HG02981 (cell line): ENCODE measurements at regions not wholly inside any gene's neighbourhood (a gene's known extent, or its start where the extent isn't known, plus 50 kb on each side); places are given as distances from the start of the nearest gene placed in this dataset.

Experiments
- ATAC-seq: cut with Tn5 transposase; IDR thresholded peaks from one replicate; pipeline ENCODE4 v1.9.1; 2021; ENCODE audit warnings: mild to moderate bottlenecking, moderate library complexity; ENCODE audit not compliant: unreplicated experiment

DNA sequence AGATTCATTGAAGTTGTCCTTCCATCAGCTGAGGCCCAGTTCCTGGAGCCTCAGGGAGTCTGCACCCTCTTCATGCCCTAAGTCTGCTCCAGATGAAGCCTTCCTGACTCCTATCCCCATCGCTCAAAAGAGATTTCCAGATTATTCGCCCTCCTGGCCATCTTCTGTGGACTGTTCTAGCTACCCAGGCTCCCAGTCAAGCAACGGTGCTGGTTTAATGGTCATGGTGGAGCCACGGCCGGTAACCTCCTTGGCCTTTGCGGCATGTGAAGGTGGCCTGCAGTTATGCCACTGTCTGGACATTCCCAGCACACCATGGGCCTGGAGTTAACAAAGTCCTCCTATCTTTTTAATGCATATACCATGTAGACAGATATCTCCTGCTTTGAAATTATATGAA lies 140.1 kb upstream of the ASB18 start:
- no peak for ATAC-seq

DNA sequence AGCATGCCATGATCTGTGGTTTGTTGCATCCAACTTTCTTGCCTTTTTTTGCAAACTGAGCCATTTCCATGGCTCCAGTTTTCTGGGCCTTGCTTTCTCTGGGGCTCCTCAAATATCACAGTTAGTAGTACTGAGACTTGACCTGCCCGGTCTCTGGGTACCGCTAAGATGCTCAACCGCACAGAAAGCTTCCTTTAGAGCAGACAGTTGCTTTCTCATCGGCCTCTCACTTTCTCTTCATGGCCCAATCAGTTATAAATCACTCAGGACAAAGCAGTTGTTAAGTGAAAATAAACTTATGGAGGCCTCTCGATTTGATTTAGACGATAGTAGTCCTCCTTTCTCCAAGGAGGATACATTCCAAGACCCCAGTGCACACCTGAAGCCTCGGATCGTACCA lies 141.2 kb upstream of the ASB18 start:
- ATAC-seq: no peak

DNA sequence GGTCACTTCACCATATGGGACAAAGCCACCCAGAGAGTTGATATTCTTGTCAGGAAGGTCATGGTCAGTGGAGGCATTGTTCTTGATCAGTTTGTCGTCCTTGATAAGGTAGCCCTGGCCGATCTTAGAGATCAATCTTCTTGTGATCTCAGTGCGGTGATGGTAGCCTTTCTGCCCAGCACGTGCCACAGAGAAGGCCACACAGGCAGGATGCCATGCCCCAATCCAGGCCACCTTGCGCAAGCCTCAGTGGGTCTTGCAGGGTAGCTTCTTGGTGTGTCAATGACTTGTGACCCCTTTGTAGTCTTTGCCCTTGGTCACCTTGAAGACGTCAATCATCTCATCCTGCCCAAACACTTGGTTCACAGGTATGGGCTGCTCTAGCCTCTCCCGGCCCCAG lies 143.9 kb upstream of the ASB18 start:
- no peak for ATAC-seq

DNA sequence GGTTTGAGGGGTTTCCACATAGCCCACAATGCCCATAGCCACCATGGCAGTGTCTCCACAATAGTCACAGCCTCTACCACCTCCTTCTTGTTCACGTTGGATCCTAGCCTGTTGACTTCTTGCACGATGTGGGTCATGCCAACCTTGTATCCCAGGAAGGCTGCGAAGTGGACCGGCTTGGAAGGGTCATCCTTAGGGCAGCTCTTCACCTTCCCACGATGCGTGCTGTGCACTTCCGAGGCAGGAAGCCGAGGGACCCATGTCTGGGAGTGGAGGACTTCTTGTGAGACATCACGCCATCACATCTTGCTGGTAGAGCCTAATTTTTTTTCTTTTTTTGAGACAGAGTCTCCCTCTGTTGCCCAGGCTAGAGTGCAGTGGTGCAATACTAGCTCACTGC lies 144.6 kb upstream of the ASB18 start:
- no peak for ATAC-seq

DNA sequence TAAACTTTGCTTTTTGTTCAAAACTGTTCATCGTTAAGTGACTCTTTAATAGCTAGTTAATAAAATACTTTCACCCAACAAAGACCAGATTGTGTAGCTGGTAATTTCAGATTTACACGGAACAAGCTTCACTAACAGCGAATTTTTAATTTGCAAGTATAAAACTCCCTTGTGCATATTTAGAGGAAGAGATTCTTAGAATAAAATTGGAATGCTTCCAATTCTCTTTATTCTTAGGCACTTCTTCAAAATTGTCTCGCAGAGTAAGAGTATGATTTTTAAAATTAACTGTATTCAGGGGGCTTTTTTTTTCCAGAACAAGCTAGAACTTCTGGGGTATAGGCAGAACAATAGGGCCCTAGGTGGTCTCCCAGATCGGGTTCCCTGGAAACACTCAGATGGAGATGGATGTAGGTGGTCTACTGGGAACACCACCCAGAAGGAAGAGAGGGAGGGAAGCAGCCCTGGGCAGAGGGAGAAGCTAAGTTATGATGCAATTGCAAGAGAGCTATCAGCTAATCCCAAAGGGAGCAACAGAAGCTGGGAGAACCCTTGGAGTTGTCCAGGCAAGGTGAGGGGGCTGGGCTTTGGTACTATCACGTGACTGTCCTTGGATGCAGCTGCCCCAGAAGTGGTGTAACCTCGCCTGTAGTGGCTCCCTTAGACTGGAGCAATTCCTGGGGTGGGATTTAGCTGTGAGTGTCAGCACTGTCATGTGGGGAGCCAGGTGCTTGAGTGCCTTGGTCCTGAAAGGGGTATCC lies 151.7 kb upstream of the ASB18 start:
- no peak for ATAC-seq

DNA sequence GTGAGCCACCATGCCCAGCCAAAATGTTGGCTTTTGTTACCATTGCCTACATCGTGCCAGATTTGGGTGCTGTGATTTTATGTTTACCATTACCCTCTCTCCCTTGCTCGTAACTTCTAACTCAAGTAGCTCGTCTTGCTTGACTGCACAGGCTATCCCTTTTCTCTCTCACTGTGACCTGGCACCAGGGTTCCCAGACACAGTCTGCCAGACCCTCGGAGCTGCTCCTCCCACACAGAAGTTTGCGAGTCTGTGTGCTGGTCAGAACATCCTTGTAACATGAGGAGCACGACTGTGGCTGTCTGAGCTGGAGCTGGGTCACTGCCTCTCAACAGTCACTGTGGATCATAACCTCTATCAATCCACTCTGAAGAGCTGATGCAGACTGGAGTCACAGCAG lies 152.5 kb upstream of the ACKR3 start:
- ATAC-seq: no peak

DNA sequence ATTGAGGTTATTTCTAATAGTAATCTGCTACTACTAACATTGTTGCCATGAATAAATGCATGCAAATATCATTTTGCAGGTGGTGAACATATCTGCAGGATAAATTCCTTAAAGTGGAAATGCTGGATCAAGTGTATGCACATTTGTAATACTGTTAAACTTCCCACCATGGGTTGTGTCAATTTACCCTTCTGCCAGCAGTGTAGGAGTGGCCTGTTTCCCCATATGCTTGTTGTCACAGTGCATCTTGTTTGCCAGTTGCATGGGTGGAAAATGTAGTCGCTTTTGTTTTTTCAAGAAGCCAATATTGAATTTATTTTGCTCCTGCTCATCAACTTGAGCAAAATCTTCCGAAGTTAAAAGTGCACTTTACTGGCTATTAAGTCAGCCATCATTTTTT lies 139.0 kb upstream of the ACKR3 start:
- no peak for ATAC-seq

DNA sequence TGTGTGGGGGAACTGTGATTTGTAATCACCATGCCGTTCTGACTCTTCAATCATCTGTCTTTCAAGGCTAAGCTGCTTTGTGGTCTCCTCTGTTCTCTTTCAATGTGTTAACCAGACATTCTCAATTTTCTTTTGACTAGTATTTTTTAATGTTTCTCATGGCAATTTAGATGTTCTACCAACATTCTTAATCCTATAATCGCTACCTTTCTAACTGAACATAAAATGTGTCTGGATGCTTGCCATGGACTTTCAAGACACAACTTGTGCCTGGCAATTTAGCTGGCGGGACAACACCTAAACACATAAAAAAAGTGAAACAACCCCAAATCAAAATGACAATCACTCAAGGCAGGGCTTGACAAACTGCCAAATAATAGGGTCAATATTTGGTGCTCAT lies 135.0 kb upstream of the ACKR3 start:
- ATAC-seq: no peak

DNA sequence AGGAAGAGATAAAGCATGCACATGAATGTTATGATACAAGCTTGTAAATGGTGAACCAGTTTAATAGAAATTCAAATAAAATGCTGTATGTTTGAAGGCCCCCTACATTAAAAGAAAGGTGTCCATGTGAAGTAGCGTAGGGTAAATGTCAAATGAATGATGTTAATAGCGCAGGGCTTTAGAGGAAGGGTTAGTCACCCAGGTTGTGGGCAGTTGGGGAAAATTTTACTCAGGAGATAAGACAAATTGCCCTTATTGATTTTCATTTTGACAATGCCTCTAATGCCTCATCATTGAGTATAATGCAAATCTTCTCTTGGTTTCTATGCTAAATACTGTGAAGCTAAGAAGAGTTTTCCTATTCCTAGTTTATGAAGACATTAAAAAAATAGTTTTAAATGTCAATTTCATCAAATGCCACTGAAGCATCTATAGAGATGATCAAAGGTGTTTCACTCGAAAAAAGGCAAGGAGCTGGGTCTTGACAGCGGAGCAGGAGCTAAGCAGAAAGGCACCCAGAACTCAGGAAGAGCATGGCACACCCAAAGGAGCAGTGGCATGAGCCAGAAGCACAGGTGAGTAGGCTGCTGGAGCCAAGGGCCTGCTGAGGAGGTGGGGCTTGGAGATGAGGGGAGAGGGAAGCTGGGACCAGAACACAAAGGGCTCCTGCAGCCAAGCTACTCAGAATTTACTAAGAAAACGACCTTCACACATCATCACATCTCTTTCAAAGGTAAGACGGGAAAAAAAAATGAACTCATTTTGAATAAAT lies 129.3 kb upstream of the ACKR3 start:
- no peak for ATAC-seq

DNA sequence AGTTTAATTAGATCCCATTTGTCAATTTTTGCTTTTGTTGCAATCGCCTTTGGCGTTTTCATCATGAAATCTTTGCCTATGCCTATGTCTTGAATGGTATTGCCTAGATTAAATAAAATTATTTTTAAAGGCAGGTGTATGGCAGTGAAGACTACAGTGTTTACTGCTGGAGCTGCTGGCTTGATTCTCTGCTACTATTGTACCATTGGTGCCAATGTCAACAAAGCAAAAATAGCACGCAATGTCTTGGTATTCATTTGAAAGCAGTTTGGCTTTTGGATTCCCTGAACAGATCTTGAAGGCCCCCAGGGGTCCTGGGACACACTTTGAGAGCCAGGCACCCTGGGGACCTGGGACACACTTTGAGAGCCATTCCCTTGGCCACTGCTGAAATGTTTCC lies 125.4 kb upstream of the ACKR3 start:
- ATAC-seq: no peak

DNA sequence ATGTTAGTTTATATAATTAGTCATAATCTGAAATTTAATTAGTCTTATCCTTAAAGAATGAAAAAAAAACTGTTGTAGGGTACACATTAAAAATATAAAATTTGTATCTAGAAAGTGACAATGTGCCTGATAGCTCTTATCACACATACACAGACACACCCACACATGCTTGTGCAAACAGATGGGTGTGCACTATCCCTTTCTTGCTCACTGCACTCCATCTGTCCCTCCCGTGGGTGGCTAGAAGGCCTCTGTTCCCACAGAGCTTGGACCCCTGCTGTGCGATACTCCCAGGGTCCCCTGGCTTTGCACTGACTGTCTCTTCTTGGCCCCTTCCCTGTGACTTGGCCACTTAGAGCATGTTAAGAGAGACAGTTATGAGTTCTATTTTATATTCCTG lies 123.9 kb upstream of the ACKR3 start:
- no peak for ATAC-seq

DNA sequence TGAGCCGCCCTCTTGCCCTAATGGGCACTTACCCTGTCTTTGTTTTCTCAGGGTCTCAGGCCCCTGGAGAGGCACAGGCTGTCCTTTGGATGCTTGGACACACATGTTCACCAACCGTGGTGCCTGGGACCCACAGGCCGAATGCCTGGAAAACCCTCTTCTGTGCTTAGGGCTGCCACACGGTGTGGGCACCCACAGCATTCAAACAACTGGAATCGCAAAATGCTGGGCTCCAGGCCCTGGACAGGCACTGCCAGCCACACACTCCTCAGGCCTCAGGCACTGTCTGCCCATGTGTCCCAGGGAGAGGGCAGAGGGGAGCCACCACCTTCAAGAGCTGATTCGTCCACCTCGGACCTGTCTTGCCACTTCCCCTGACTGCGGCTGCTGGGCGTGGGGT lies 123.1 kb upstream of the ACKR3 start:
- ATAC-seq: no peak

DNA sequence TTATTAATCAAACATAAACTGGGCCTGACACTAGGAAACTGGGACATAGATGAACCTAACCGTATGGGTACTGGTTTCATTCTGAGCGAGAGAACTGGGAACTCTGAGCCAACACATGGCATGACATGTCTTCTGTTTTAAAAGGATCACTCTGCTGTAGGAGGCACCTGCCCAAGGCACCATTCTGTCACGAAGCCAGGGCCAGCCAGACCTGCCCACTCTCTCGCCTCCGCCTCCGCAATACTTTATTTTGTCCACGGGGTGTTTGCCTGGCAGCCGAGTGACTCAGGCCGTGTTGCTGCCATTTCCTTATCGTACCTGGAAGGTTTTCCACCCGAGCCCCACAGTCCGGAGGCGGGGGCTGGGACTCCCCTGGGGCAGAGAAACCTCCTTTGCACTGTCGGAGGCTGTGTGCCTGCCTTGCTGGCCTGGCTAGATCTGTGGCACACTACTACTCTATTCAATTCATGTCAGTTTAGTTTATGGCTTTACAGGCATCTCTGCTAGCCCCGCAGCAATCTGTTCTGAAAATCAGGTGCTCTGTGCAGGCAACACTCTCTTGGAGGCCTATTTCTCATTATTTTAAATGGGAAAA lies 120.4 kb upstream of the ACKR3 start:
- ATAC-seq: no peak

DNA sequence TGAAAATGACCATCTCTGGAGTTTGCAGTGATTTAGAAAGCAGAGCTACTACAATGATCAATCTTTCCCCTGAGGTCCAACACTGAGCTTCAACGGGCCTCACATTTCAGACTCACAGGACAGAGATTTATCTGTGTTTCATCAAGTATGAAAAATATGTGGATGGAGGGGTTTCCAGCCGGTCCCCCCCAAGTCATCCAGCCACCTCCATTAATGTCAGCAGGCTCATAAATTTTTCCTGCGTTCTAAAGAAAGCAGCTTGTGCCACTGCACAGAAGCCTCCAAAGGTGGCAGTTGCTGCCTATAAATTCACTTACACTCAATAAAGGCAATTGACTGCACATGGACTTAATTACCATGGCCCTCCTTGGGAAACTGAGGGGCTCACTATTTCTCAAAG lies 117.4 kb upstream of the ACKR3 start:
- ATAC-seq: no peak

DNA sequence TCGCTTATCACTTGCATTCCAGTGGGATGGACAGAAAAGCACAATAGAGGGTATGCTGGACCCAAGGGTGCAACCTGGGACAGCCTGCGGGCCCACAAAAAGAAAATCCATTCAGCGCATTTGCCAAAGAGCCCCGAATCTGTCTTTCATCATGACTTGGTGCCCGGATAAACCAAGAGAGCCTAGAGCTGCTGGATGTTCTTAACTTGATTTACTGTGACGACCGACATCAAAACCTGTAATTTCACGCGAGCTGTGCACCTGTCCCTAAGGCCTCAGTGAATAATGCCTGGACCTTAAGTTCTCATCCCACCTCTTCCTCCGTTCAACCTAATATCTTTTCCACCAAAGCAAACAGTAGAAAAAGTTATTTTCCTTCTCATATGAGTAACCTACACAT lies 115.5 kb upstream of the ACKR3 start:
- ATAC-seq: no peak

DNA sequence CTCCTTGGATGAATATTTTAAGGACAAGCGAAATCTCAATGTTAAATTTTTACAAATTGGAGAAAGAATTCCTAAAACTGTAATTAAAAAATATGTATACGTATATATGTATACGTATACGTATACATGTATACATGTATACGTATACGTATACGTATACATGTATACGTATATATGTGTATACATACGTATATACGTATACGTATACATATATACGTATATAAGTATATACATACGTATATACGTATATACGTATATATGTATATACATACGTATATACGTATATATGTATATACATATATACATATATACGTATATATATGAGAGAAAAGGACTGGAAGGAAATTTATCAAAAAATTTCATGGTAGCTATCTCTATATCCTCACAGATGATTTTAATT lies 110.2 kb upstream of the ACKR3 start:
- no peak for ATAC-seq

DNA sequence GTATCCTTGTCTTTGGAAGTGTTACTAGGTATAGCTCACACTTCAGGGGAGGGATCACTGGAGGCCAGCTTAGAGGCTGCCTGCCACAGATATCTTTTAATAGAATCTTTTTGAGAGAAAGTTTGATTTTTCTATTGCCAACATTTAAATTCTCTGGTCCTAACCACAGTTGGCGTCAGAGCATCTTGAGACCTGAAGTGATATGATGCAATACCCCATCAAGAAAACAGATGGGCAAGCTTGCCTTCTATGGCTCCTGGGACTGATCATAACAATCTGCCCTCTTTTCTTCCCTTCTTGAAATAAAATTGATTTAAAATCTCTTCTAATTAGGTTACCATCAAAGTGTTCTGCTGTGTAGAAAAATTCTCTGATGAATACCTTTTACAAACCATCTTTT lies 105.5 kb upstream of the ACKR3 start:
- no peak for ATAC-seq

DNA sequence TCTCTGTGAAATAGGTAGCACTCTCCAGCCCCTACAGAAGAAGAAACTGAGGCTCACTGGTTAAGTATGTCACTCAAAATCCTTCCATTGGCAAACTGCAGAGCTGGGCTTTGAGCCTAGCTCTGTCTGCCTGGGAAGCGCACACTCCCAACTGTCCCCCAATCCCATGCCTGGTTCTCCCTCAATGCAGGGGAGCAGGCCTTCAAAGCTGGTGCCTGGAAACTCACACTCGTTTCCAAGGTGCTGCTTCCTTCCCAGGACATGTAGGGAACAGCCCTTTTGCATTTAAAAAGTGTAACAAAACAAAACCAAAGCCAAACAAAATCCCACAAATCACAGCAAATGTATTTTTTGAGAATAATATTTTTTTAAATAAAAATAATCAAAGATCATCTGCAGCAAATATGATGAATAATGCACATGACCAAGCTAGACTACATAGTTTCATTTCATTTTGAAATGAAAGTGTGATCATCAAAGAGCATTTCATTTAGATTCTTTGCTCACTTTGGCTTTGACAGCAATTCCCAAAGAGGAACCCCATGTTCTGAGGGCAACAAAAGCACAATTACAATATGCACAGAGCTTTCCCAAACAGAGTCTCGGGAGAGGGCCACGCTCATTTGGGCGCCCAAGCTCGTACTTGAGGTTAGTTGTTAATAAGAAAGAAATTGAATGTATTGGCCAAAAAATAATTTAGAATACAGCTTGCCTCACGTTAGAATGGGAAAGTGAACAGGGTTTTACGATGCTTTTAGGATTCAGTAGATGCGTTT lies 96.7 kb upstream of the ACKR3 start:
- ATAC-seq: no peak

DNA sequence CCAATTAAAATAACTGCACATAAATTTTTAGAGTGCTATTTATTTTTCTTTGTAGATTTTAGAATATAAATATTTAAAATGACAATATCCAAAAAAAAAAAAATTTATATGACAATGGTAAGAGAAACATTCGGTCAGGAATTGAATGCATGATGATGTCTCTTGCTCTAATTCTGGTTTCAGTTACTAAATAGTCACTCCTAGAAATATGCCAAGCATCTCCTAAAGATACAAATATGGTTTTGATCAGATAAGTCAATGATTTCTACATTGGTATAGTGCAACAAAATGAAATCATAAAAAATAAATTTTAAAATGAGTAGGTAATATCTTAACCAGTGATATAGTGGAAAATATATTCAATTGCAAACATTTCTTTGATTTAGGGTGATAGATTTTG lies 95.9 kb upstream of the ACKR3 start:
- no peak for ATAC-seq

DNA sequence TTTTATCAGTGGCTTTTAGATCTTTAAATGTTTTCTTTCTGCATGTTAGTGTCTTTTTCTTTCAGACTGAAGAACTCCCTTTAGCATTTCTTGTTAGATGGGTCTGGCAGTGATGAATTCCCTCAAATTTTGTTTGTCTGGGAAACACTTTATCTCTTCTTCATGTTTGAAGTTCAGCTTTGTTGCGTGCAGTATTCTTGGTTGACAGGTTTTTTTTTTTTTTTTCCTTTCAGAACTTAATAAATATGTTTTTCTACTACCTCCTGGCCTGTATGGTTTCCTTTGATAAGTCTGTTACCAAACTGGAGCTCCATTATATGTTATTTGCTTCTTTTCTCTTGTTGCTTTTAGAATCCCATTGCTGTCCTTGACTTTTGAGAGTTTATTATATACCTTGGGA lies 89.8 kb upstream of the ACKR3 start:
- no peak for ATAC-seq

DNA sequence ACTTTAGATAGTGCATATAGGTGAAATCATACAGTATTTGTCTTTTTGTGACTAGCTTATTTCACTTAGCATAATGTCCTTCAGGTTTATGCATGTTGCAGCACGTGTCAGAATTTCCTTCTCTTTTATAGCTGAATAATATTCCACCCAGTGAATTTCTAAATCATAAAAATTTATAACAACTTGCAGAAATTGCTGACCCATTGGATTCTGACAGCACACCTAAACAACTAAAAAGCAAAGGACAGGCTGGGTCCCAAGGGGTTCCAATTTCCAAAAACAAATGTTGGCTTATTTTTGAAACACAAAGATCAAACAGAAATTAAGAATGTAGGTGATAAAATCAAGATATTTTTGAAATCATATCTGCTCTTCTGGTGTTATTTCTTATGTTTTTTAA lies 86.5 kb upstream of the ACKR3 start:
- ATAC-seq: no peak

DNA sequence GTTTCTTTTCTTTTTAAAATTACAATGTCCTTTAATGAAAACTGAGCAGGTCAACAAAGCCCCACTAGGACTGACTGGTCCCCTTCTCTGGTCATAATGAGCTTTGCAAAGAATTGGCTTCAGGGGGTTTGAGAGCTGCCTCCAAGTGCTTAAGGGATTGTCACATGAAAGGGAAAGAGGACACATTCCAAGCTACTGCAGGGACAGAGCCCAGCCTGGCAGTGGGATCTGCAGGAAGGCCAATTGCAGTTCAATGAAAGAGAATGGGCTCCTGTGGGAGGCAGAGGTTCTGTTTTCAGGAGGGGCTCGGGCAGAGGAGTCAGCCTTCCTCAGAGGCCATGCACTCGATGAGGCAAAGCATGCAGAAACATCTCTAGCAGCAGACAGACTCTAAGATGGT lies 84.1 kb upstream of the ACKR3 start:
- no peak for ATAC-seq
